Nephron progenitor cell (in vitro differentiated cells): ENCODE measurements at regions not wholly inside any gene's neighbourhood (a gene's known extent, or its start where the extent isn't known, plus 50 kb on each side); places are given as distances from the start of the nearest gene placed in this dataset.
A peak's percentile ranks its signal among the peaks of the same experiment; 100 is the strongest.

Source experiments
- DNase-seq: peaks from one replicate; pipeline ENCODE4 v3.0.0; 2021
- H3K27ac Mint-ChIP-seq: 2 replicates; pipeline ENCODE4 v1.8.0; 2021; ENCODE audit warnings: mild to moderate bottlenecking, moderate library complexity, mixed read lengths
- H3K27me3 Mint-ChIP-seq: 2 replicates; pipeline ENCODE4 v1.8.0; 2021; ENCODE audit warnings: mild to moderate bottlenecking, low read depth, mixed read lengths; ENCODE audit not compliant: poor library complexity
- H3K36me3 Mint-ChIP-seq: 2 replicates; pipeline ENCODE4 v1.8.0; 2021; ENCODE audit warnings: low read depth, mixed read lengths
- H3K4me1 Mint-ChIP-seq: 2 replicates; pipeline ENCODE4 v1.8.0; 2021; ENCODE audit warnings: mixed read lengths
- H3K4me3 Mint-ChIP-seq: 2 replicates; pipeline ENCODE4 v1.8.0; 2021; ENCODE audit warnings: mild to moderate bottlenecking, moderate library complexity, mixed read lengths
- H3K9me3 Mint-ChIP-seq: 2 replicates; pipeline ENCODE4 v1.8.0; 2021; ENCODE audit warnings: mild to moderate bottlenecking, moderate library complexity, mixed read lengths
- TF ChIP-seq, protein P1 (sequence below): fragments of 200-600 bp; sonication (generic); IDR thresholded peaks from 2 replicates; pipeline ENCODE4 v1.5.0; 2021; ENCODE audit warnings: antibody characterized with exemption

DNA sequence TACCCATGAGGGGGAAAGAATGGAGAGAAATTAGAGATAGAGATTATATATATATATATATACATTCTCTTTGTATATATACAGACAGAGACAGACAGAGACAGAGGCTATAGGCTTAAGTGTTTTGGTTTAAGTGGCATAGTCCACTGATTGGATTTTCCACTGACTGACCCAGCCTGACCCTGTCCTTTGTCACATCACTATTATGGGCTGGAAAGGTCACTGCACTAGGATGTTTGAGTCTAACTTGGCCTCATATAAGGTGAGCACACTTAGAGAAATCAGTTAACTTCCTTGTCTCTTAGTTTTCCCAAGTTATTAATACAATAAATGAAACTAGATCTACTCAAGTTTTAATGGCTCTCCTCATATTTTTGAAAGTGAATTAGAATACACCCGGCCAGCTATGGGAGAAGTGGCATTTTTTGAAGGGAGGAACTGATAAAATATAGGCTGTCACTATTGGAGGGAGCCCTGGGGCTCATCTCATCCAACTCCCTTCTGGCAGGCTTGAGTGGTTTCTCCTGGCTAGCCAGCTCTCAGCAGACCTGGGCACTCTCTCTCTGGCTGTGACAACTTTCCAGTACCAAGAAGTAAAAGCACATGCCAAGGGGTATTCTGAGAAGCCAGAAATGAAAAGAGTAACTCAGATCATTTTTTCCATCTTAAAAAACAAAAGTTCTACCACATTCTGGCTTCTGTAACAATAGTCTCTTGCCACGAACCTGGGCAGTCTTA lies 455.6 kb upstream of the ANKRD30A start:
- H3K9me3 Mint-ChIP-seq: peaks cover 1% of the 10 kb centered on the region
- no peaks in the 10 kb centered on the region for H3K36me3 Mint-ChIP-seq
- peak overlapping the region; percentile 3 for H3K4me3 Mint-ChIP-seq
- TF ChIP-seq, protein P1, sequence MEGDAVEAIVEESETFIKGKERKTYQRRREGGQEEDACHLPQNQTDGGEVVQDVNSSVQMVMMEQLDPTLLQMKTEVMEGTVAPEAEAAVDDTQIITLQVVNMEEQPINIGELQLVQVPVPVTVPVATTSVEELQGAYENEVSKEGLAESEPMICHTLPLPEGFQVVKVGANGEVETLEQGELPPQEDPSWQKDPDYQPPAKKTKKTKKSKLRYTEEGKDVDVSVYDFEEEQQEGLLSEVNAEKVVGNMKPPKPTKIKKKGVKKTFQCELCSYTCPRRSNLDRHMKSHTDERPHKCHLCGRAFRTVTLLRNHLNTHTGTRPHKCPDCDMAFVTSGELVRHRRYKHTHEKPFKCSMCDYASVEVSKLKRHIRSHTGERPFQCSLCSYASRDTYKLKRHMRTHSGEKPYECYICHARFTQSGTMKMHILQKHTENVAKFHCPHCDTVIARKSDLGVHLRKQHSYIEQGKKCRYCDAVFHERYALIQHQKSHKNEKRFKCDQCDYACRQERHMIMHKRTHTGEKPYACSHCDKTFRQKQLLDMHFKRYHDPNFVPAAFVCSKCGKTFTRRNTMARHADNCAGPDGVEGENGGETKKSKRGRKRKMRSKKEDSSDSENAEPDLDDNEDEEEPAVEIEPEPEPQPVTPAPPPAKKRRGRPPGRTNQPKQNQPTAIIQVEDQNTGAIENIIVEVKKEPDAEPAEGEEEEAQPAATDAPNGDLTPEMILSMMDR: no peak
- H3K27me3 Mint-ChIP-seq: peaks cover 1% of the 10 kb centered on the region
- H3K27ac Mint-ChIP-seq: peak overlapping the region; percentile 89
- DNase-seq: peak; percentile 21
- H3K4me1 Mint-ChIP-seq: peaks cover 58% of the 10 kb centered on the region

DNA sequence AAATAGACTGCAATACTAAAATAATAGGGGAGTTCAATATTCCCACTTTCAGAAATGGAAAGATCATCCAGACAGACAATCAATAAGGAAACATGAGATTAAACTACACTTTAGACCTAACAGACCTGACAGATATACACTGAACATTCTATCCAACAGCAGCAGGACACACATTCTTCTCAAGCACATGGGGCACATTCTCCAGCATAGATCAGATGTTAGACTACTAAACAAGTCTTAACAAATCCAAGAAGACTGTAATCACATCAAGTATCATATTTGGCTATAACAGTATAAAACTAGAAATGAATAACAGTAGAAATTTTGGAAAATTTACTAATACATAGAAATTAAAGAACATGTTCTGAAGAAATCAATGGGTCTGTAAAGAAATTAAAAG lies 458.9 kb upstream of the ANKRD30A start:
- TF ChIP-seq, protein P1: no peak
- Mint-ChIP-seq H3K4me1 (peaks cover 33% of the 10 kb centered on the region), H3K4me3 (no peak overlapping the region), H3K36me3 (no peaks in the 10 kb centered on the region), H3K9me3 (peaks cover 4% of the 10 kb centered on the region), H3K27me3 (no peaks in the 10 kb centered on the region), H3K27ac (no peak overlapping the region)
- no peak for DNase-seq

DNA sequence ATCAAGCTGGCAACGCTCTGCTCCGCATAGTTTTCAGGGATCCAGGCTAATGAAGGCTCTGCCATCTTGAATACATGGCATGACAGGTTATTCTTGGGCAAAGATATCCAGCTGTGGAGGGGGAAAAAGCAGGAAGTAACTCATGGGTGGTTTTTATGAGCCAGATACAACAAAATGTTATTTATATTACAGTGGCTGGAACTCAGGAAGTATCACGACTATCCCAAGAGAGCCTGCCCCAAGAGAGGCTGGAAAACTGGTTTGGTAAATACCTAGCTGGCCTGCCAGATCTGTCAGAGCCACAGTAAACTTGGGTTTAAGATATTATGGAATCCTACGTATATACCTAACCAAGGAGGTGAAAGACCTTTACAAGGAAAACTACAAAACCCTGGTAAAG lies 462.8 kb upstream of the ANKRD30A start:
- no peaks in the 10 kb centered on the region for H3K4me1 Mint-ChIP-seq
- TF ChIP-seq, protein P1: no peak
- no peaks in the 10 kb centered on the region for H3K36me3 Mint-ChIP-seq
- H3K9me3 Mint-ChIP-seq: peaks cover 8% of the 10 kb centered on the region
- no peak for DNase-seq
- peaks cover 3% of the 10 kb centered on the region for H3K27me3 Mint-ChIP-seq
- no peak overlapping the region for H3K4me3 Mint-ChIP-seq
- H3K27ac Mint-ChIP-seq: no peak overlapping the region

DNA sequence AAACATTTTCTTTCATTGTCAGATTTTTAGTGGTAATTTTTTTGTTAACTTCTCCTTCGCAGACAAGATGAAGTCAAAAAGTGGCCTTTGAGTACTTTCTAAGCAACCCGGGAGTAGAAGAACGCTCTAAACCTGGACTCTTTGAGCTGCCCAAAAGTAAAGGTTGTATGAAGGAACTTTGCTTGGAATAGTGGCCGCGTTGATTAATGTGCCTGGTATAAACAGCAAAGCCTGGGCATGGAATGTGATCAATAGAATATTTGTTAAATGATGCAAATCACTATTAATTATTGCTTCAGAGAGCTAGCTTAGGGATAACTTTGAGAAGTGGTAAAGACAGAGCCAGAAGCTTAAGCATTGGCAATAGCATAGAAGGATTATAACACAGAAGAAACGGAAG lies 475.1 kb upstream of the ANKRD30A start:
- Mint-ChIP-seq H3K4me1 (no peaks in the 10 kb centered on the region), H3K27me3 (peaks cover 2% of the 10 kb centered on the region), H3K27ac (no peak overlapping the region), H3K36me3 (no peaks in the 10 kb centered on the region), H3K9me3 (peaks cover 7% of the 10 kb centered on the region), H3K4me3 (no peak overlapping the region)
- TF ChIP-seq, protein P1: no peak
- DNase-seq: no peak

DNA sequence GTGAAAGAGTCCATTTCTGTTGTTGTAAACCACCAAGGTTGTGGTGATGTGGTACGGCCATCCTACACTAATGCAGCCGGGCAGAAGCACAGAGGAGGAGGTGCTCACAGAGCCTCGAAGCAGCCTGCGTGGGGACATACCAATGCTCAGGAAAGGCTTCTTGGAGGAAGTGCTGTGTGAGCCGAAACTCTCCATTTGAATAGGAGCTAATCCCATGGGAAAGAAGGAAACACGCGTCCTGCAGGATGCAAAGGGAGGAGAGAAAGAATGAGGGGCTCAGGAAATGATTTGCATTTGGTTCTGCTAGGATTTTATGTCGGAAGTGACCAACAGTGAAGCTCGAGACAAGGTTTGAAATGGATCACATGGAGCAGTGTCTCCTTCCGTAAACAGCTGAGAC lies 477.9 kb upstream of the ANKRD30A start:
- Mint-ChIP-seq H3K4me3 (no peak overlapping the region), H3K36me3 (no peaks in the 10 kb centered on the region), H3K27me3 (peaks cover 2% of the 10 kb centered on the region), H3K9me3 (peaks cover 7% of the 10 kb centered on the region), H3K27ac (no peak overlapping the region), H3K4me1 (no peaks in the 10 kb centered on the region)
- TF ChIP-seq, protein P1: no peak
- DNase-seq: no peak

DNA sequence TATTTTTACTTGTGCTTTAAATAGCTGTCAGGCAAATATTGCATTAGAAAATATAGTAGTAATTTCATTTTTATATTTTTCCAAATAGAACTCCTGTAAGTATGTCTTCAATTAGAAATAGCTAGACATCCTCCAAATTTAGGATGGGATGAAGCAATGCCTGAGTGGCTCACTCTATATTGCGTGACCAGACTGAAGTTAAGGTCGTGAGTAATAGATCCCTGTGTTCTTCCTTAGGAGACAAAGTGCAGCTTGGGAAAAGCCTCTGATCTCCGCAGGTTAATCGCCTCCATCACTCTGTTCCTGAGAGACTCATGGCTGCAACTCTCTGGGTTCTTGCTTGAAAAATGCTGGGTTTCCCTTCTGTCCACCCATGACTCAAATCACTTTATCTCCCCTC lies 484.8 kb upstream of the ANKRD30A start:
- Mint-ChIP-seq H3K4me1 (peaks cover 6% of the 10 kb centered on the region), H3K36me3 (no peaks in the 10 kb centered on the region), H3K9me3 (no peaks in the 10 kb centered on the region), H3K27me3 (peaks cover 6% of the 10 kb centered on the region), H3K4me3 (no peak overlapping the region), H3K27ac (no peak overlapping the region)
- no peak for DNase-seq
- TF ChIP-seq, protein P1: no peak
